HCT116 (cell line): ENCODE measurements at regions not wholly inside any gene's neighbourhood (a gene's known extent, or its start where the extent isn't known, plus 50 kb on each side); places are given as distances from the start of the nearest gene placed in this dataset.

Experiments
- ATF3 ChIP-seq: IDR thresholded peaks from 2 replicates; pipeline ENCODE4 v1.6.1; 2012
- CEBPB ChIP-seq: IDR thresholded peaks from 2 replicates; pipeline ENCODE4 v1.6.1; 2012; ENCODE audit warnings: low read depth
- EZH2 ChIP-seq: fragments of 200-600 bp; sonication (generic); IDR thresholded peaks from 2 replicates; pipeline ENCODE4 v1.6.1; 2017; ENCODE audit warnings: antibody characterized with exemption, mixed run types
- JUND ChIP-seq: IDR thresholded peaks from 2 replicates; pipeline ENCODE4 v1.6.1; 2012
- POLR2A ChIP-seq: IDR thresholded peaks from 2 replicates; pipeline ENCODE4 v1.7.0; 2011; ENCODE audit warnings: borderline replicate concordance; ENCODE audit not compliant: insufficient read depth, insufficient read length; ENCODE audit errors: extremely low read depth
- POLR2AphosphoS5 ChIP-seq: IDR thresholded peaks from 2 replicates; pipeline ENCODE4 v1.6.1; 2011; ENCODE audit warnings: mild to moderate bottlenecking, low read depth, low read length, moderate library complexity
- RAD21 ChIP-seq: IDR thresholded peaks from 2 replicates; pipeline ENCODE4 v1.6.1; 2012; ENCODE audit warnings: low read depth, mild to moderate bottlenecking
- SIN3A ChIP-seq: IDR thresholded peaks from 2 replicates; pipeline ENCODE4 v1.6.1; 2012; ENCODE audit warnings: low read depth
- SP1 ChIP-seq: IDR thresholded peaks from 2 replicates; pipeline ENCODE4 v1.6.1; 2012; ENCODE audit warnings: low read depth
- TCF7L2 ChIP-seq: IDR thresholded peaks from 2 replicates; pipeline ENCODE4 v1.7.0; 2011; ENCODE audit warnings: borderline replicate concordance, inconsistent platforms; ENCODE audit not compliant: insufficient read depth, insufficient read length; ENCODE audit errors: extremely low read depth
- TF ChIP-seq, protein P1 (sequence below), 3 experiments: fragments of 200-600 bp in 1 of 3; sonication (generic) in 1 of 3; IDR thresholded peaks in 2 of 3; conservative IDR thresholded peaks in 1 of 3; 2 replicates each; pipeline ENCODE4 v1.5.1; 2012 to 2017; ENCODE audit warnings: low read depth in 2 of 3, low read length in 2 of 3, antibody characterized with exemption in 1 of 3, borderline replicate concordance in 1 of 3, control low read depth in 1 of 3, mild to moderate bottlenecking in 1 of 3, mixed read lengths in 1 of 3, mixed run types in 1 of 3, moderate library complexity in 1 of 3; ENCODE audit not compliant: insufficient read depth in 1 of 3
- TF ChIP-seq, protein P2 (sequence below): IDR thresholded peaks from 2 replicates; pipeline ENCODE4 v1.6.1; 2011; ENCODE audit warnings: mild to moderate bottlenecking, low read length, moderate library complexity; ENCODE audit not compliant: insufficient replicate concordance; ENCODE audit errors: extremely low read depth

DNA sequence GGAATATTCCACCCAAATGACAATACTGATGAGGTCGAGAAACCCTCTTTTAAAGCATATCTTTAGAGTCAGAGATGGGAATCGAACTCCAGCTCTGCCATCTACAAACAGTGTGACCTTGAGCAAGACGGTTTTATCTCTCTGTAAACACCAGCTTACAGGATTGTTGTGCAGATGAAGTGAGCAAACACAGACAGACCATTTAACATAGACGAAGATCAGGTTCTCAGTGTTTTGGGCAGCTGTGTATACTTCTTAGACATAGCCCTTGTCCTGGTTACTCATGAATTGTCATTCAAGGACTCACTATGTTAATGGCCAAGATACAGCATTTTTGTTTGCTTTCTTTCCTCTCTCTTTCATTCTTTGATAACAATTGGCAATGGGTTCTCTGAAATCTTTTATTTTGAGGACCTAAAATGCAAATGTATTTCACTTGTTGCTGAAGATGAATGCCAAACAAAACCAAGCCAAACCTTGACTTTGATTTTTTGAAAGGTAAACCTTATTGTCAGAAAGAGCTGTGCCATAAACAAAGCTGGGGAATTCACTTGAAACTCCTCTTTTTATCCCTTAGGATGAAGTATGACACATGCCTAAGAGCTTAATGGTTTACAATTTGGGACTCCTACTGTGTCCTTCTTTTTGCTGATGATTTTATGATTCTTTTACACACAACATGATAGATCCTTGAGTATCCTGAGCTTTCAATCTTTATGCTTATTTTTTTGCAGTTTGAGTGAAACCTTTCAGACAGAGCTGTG lies 250.0 kb upstream of the PDZRN3 start:
- TF ChIP-seq, protein P1, sequence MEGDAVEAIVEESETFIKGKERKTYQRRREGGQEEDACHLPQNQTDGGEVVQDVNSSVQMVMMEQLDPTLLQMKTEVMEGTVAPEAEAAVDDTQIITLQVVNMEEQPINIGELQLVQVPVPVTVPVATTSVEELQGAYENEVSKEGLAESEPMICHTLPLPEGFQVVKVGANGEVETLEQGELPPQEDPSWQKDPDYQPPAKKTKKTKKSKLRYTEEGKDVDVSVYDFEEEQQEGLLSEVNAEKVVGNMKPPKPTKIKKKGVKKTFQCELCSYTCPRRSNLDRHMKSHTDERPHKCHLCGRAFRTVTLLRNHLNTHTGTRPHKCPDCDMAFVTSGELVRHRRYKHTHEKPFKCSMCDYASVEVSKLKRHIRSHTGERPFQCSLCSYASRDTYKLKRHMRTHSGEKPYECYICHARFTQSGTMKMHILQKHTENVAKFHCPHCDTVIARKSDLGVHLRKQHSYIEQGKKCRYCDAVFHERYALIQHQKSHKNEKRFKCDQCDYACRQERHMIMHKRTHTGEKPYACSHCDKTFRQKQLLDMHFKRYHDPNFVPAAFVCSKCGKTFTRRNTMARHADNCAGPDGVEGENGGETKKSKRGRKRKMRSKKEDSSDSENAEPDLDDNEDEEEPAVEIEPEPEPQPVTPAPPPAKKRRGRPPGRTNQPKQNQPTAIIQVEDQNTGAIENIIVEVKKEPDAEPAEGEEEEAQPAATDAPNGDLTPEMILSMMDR (IDR thresholded peaks at IDR 0.05 in 2 of 3, conservative IDR thresholded peaks at IDR 0.05 in 1 of 3; ENCODE audit: borderline replicate concordance in 1 of 3, insufficient read depth in 1 of 3, low read depth in 2 of 3, low read length in 2 of 3): no peak
- TF ChIP-seq CEBPB: no peak
- no peak for TF ChIP-seq POLR2A
- no peak for TF ChIP-seq JUND
- TF ChIP-seq SIN3A: no peak
- no peak for TF ChIP-seq POLR2AphosphoS5
- TF ChIP-seq, protein P2, sequence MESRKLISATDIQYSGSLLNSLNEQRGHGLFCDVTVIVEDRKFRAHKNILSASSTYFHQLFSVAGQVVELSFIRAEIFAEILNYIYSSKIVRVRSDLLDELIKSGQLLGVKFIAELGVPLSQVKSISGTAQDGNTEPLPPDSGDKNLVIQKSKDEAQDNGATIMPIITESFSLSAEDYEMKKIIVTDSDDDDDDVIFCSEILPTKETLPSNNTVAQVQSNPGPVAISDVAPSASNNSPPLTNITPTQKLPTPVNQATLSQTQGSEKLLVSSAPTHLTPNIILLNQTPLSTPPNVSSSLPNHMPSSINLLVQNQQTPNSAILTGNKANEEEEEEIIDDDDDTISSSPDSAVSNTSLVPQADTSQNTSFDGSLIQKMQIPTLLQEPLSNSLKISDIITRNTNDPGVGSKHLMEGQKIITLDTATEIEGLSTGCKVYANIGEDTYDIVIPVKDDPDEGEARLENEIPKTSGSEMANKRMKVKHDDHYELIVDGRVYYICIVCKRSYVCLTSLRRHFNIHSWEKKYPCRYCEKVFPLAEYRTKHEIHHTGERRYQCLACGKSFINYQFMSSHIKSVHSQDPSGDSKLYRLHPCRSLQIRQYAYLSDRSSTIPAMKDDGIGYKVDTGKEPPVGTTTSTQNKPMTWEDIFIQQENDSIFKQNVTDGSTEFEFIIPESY: no peak
- no peak for TF ChIP-seq TCF7L2
- no peak for TF ChIP-seq EZH2
- no peak for TF ChIP-seq ATF3
- no peak for TF ChIP-seq SP1
- TF ChIP-seq RAD21: no peak
